H9 (cell line): ENCODE measurements at regions not wholly inside any gene's neighbourhood (a gene's known extent, or its start where the extent isn't known, plus 50 kb on each side); places are given as distances from the start of the nearest gene placed in this dataset.

Experiments used
- DNase-seq: peaks from one replicate; pipeline ENCODE4 v3.0.0-alpha.2; 2017
- H2AFZ ChIP-seq: one replicate; pipeline ENCODE4 v1.6.1; 2013; ENCODE audit warnings: mild to moderate bottlenecking, low read length, control low read depth, moderate library complexity
- H2AK5ac ChIP-seq: 2 replicates; pipeline ENCODE4 v1.6.1; 2013; ENCODE audit warnings: low read length, control low read depth, mixed read lengths; ENCODE audit not compliant: insufficient read length
- H2BK120ac ChIP-seq: one replicate; pipeline ENCODE4 v1.6.1; 2013; ENCODE audit warnings: low read depth, mild to moderate bottlenecking, low read length, control low read depth, inconsistent platforms; ENCODE audit not compliant: poor library complexity, severe bottlenecking
- H2BK12ac ChIP-seq: 2 replicates; pipeline ENCODE4 v1.6.1; 2013; ENCODE audit warnings: low read length, control low read depth, mixed read lengths, low read depth; ENCODE audit not compliant: insufficient read length
- H2BK15ac ChIP-seq: 2 replicates; pipeline ENCODE4 v1.6.1; 2013; ENCODE audit warnings: low read depth, low read length, control low read depth
- H2BK20ac ChIP-seq: one replicate; pipeline ENCODE4 v1.6.1; 2013; ENCODE audit warnings: low read depth, mild to moderate bottlenecking, low read length, control low read depth, inconsistent platforms; ENCODE audit not compliant: poor library complexity, severe bottlenecking
- H2BK5ac ChIP-seq: 2 replicates; pipeline ENCODE4 v1.6.1; 2013; ENCODE audit warnings: low read length, control low read depth, mixed read lengths; ENCODE audit not compliant: insufficient read length
- H3K14ac ChIP-seq: 2 replicates; pipeline ENCODE4 v1.6.1; 2013; ENCODE audit warnings: low read length, control low read depth; ENCODE audit not compliant: insufficient read depth
- H3K18ac ChIP-seq: 2 replicates; pipeline ENCODE4 v1.6.1; 2013; ENCODE audit warnings: low read depth, mild to moderate bottlenecking, mixed read lengths, low read length, control low read depth; ENCODE audit not compliant: insufficient read length
- H3K23ac ChIP-seq: 2 replicates; pipeline ENCODE4 v1.6.1; 2013; ENCODE audit warnings: low read length, control low read depth, mixed read lengths, low read depth; ENCODE audit not compliant: insufficient read length
- H3K23me2 ChIP-seq: 2 replicates; pipeline ENCODE4 v1.6.1; 2013; ENCODE audit warnings: low read depth, mild to moderate bottlenecking, mixed read lengths, low read length, control low read depth; ENCODE audit not compliant: insufficient read length, poor library complexity, severe bottlenecking
- H3K27ac ChIP-seq: 2 replicates; pipeline ENCODE4 v1.5.1; 2013; ENCODE audit warnings: low read length, control low read depth, mixed read lengths, low read depth; ENCODE audit not compliant: insufficient read length
- H3K27me3 ChIP-seq: 2 replicates; pipeline ENCODE4 v1.6.1; 2013; ENCODE audit warnings: low read length, control low read depth, inconsistent platforms; ENCODE audit not compliant: insufficient read depth
- H3K4ac ChIP-seq: 2 replicates; pipeline ENCODE4 v1.6.1; 2013; ENCODE audit warnings: low read depth, mild to moderate bottlenecking, control low read depth, inconsistent platforms, low read length, moderate library complexity
- H3K4me1 ChIP-seq: 2 replicates; pipeline ENCODE4 v1.6.1; 2013; ENCODE audit warnings: low read length, control low read depth, inconsistent platforms; ENCODE audit not compliant: insufficient read depth
- H3K4me2 ChIP-seq: 2 replicates; pipeline ENCODE4 v1.6.1; 2013; ENCODE audit warnings: low read length, control low read depth, mixed read lengths; ENCODE audit not compliant: insufficient read length, insufficient read depth
- H3K56ac ChIP-seq: 2 replicates; pipeline ENCODE4 v1.6.1; 2013; ENCODE audit warnings: low read depth, mild to moderate bottlenecking, mixed read lengths, low read length, control low read depth; ENCODE audit not compliant: insufficient read length
- H3K79me1 ChIP-seq: 2 replicates; pipeline ENCODE4 v1.6.1; 2013; ENCODE audit warnings: low read depth, mild to moderate bottlenecking, moderate library complexity, low read length, control low read depth, inconsistent platforms; ENCODE audit not compliant: insufficient read depth, poor library complexity, severe bottlenecking
- H3K79me2 ChIP-seq: 2 replicates; pipeline ENCODE4 v1.6.1; 2013; ENCODE audit warnings: low read length, control low read depth, inconsistent platforms; ENCODE audit not compliant: insufficient read depth
- H3K9ac ChIP-seq: 2 replicates; pipeline ENCODE4 v1.6.1; 2013; ENCODE audit warnings: low read length, control low read depth, mixed read lengths; ENCODE audit not compliant: insufficient read length; ENCODE audit errors: extremely low read depth
- H3K9me3 ChIP-seq: one replicate; pipeline ENCODE4 v1.6.1; 2013; ENCODE audit warnings: low read depth, low read length, inconsistent platforms; ENCODE audit not compliant: control insufficient read depth
- H3T11ph ChIP-seq: one replicate; pipeline ENCODE4 v1.6.1; 2013; ENCODE audit warnings: mild to moderate bottlenecking, low read length, control low read depth, inconsistent platforms
- H4K20me1 ChIP-seq: one replicate; pipeline ENCODE4 v1.6.1; 2013; ENCODE audit not compliant: control insufficient read depth, insufficient read length, insufficient read depth
- H4K5ac ChIP-seq: 2 replicates; pipeline ENCODE4 v1.6.1; 2013; ENCODE audit warnings: low read depth, mild to moderate bottlenecking, mixed read lengths, low read length, control low read depth; ENCODE audit not compliant: insufficient read length
- H4K8ac ChIP-seq: replicated peaks from 2 replicates; pipeline ENCODE4 v1.6.1; 2013; ENCODE audit warnings: low read length, control low read depth, mixed read lengths, low read depth; ENCODE audit not compliant: insufficient read length
- H4K91ac ChIP-seq: 2 replicates; pipeline ENCODE4 v1.6.1; 2013; ENCODE audit warnings: low read depth, mild to moderate bottlenecking, moderate library complexity, mixed read lengths, low read length, control low read depth; ENCODE audit not compliant: insufficient read length
- H3K27ac Mint-ChIP-seq, 3 experiments: 2 replicates in 2 of 3; 3 replicates in 1 of 3; pipeline ENCODE4 v1.8.0; 2020 to 2021; ENCODE audit warnings: mixed read lengths in 3 of 3, mild to moderate bottlenecking in 1 of 3, moderate library complexity in 1 of 3
- H3K27me3 Mint-ChIP-seq: 2 replicates; pipeline ENCODE4 v1.8.0; 2021; ENCODE audit warnings: low read depth, mild to moderate bottlenecking, moderate library complexity, mixed read lengths
- H3K36me3 Mint-ChIP-seq, 3 experiments: 2 replicates in 2 of 3; 3 replicates in 1 of 3; pipeline ENCODE4 v1.8.0; 2020 to 2021; ENCODE audit warnings: low read depth in 3 of 3, mixed read lengths in 3 of 3; ENCODE audit not compliant: insufficient read depth in 1 of 3
- H3K4me1 Mint-ChIP-seq, 2 experiments: 2 replicates each; pipeline ENCODE4 v1.8.0; 2020; ENCODE audit warnings: mixed read lengths in 2 of 2
- H3K4me3 Mint-ChIP-seq, 2 experiments: 2 replicates in 1 of 2; 3 replicates in 1 of 2; pipeline ENCODE4 v1.8.0; 2020 to 2021; ENCODE audit warnings: mild to moderate bottlenecking in 2 of 2, mixed read lengths in 2 of 2, moderate library complexity in 1 of 2
- H3K9me3 Mint-ChIP-seq, 2 experiments: 2 replicates in 1 of 2; 3 replicates in 1 of 2; pipeline ENCODE4 v1.8.0; 2020; ENCODE audit warnings: mild to moderate bottlenecking in 2 of 2, mixed read lengths in 2 of 2, moderate library complexity in 1 of 2
- WGBS: extraction: QIAGEN DNeasy Blood & Tissue Kit; methylation state at CpG from one replicate; pipeline ENCODE4 v1.1.7; 2013; ENCODE audit warnings: missing lambda C conversion rate, low lambda C conversion rate, mixed read lengths; ENCODE audit not compliant: insufficient read length; ENCODE audit errors: extremely low coverage; 5-methylcytosine and 5-hydroxymethylcytosine counted together
- TF ChIP-seq, protein P1 (sequence below): fragments of 200-600 bp; sonication (generic); conservative IDR thresholded peaks from 3 replicates; pipeline ENCODE4 v1.8.0; 2021; ENCODE audit warnings: antibody characterized with exemption, mild to moderate bottlenecking

DNA sequence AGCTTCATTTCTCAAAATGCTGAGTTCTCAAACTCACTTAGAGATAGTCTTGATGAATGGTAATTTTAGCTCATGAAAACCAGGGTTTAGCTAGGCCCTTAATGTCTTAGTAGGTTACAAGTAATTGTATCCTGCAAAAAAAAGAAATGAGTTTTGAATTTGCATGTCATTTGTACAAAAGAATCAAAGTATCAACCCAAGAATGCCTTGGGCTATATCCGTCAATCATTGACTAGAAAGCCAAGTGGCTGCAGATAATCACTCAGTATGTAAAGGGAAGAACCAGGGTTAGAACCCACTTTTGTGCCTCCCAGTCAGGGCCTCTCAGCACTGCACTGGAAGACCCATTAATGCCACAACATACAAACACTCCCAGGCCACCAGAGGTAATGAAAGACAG is 427.6 kb upstream of the MDFIC2 start:
- whole genome bisulfite sequencing = no CpG with 5 or more reads among the region's 1 CpG
- Histone ChIP-seq H3K23me2 (no peaks in the 10 kb centered on the region), H3K79me1 (no peaks in the 10 kb centered on the region), H2BK5ac (no peak overlapping the region), H2BK12ac (no peak overlapping the region), H4K91ac (no peak overlapping the region), H3K79me2 (no peaks in the 10 kb centered on the region), H3K9ac (no peak overlapping the region), H3K4ac (no peak overlapping the region), H3K14ac (no peak overlapping the region), H2AK5ac (no peak overlapping the region), H4K8ac (no peak overlapping the region), H3K56ac (no peak overlapping the region), H3K4me1 (no peaks in the 10 kb centered on the region; the same call in 1 of the 2 replicates), H3K9me3 (no peaks in the 10 kb centered on the region), H2BK15ac (no peak overlapping the region), H2AFZ (no peak overlapping the region), H4K20me1 (no peaks in the 10 kb centered on the region), H3K18ac (no peak overlapping the region), H2BK120ac (no peak overlapping the region), H3K27me3 (no peaks in the 10 kb centered on the region), H3K23ac (no peak overlapping the region), H4K5ac (no peak overlapping the region), H3K4me2 (no peak overlapping the region), H2BK20ac (no peak overlapping the region), H3K27ac (no peak overlapping the region), H3T11ph (no peak overlapping the region)
- Mint-ChIP-seq H3K27me3 (no peaks in the 10 kb centered on the region), H3K4me1 (peaks cover 7 to 8% of the 10 kb centered on the region in 2 experiments), H3K4me3 (no peak overlapping the region), H3K9me3 (no peaks in the 10 kb centered on the region), H3K36me3 (no peaks in the 10 kb centered on the region), H3K27ac (no peak overlapping the region)
- no peak for DNase-seq
- TF ChIP-seq, protein P1, sequence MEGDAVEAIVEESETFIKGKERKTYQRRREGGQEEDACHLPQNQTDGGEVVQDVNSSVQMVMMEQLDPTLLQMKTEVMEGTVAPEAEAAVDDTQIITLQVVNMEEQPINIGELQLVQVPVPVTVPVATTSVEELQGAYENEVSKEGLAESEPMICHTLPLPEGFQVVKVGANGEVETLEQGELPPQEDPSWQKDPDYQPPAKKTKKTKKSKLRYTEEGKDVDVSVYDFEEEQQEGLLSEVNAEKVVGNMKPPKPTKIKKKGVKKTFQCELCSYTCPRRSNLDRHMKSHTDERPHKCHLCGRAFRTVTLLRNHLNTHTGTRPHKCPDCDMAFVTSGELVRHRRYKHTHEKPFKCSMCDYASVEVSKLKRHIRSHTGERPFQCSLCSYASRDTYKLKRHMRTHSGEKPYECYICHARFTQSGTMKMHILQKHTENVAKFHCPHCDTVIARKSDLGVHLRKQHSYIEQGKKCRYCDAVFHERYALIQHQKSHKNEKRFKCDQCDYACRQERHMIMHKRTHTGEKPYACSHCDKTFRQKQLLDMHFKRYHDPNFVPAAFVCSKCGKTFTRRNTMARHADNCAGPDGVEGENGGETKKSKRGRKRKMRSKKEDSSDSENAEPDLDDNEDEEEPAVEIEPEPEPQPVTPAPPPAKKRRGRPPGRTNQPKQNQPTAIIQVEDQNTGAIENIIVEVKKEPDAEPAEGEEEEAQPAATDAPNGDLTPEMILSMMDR = no peak
